IgD-negative memory B cell (primary cell): ENCODE measurements at regions not wholly inside any gene's neighbourhood (a gene's known extent, or its start where the extent isn't known, plus 50 kb on each side); places are given as distances from the start of the nearest gene placed in this dataset.

ENCODE experiments used
- H3K27ac Mint-ChIP-seq, 3 donors: one replicate each; pipeline ENCODE4 v1.8.0; 2020 to 2022; ENCODE audit warnings: mild to moderate bottlenecking in 3 of 3, mixed read lengths in 3 of 3, moderate library complexity in 1 of 3
- H3K27me3 Mint-ChIP-seq: one replicate; pipeline ENCODE4 v1.8.0; 2021; ENCODE audit warnings: mixed read lengths
- H3K36me3 Mint-ChIP-seq: one replicate; pipeline ENCODE4 v1.8.0; 2020; ENCODE audit warnings: mild to moderate bottlenecking, mixed read lengths
- H3K4me1 Mint-ChIP-seq, 3 donors: one replicate each; pipeline ENCODE4 v1.8.0; 2020 to 2022; ENCODE audit warnings: mixed read lengths in 3 of 3, mild to moderate bottlenecking in 1 of 3
- H3K4me3 Mint-ChIP-seq, 4 donors: one replicate each; pipeline ENCODE4 v1.8.0; 2020 to 2022; ENCODE audit warnings: mild to moderate bottlenecking in 4 of 4, mixed read lengths in 4 of 4, moderate library complexity in 3 of 4
- H3K9me3 Mint-ChIP-seq, 3 donors: one replicate each; pipeline ENCODE4 v1.8.0; 2020 to 2021; ENCODE audit warnings: mixed read lengths in 3 of 3, mild to moderate bottlenecking in 1 of 3

DNA sequence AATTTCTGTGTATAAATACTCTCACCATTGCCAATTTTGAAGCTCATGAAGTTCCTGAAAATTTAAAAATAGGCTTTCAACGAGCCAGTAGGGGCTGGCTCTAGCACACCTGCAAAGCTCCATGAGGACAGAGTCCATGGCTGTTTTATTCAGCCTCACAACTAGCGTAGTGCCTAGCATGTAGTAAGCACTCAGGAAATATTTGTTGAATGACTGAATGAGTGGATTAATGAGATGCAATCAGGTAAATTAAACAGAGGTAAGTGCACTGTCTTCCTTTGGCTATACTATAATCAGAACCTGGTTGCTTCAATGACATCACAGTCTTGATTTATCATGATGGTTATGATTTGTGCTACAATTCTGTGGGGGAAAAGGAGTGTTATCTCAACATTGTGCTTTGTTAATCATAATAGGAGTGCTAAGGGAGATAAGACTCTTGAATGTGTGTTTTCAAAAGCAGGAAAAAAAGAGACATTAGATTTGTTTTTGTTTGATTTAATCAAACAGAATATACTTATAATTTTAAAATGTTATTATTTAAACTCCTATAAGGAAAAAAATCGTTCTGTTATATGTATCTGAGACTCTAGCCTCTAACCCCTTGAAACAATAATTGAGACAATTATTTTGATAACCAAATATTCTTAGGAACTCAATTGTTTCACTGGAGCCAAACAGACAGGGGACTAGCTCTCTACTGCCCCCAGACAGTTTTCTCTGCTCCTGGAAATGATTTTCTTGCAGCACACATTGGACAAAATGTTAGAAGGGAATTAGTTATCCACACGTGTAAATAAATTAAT is 171.7 kb upstream of the ATP11B start:
- Mint-ChIP-seq H3K27me3 (peaks cover 10% of the 10 kb centered on the region), H3K9me3 (no peaks in the 10 kb centered on the region), H3K4me3 (no peak overlapping the region)

DNA sequence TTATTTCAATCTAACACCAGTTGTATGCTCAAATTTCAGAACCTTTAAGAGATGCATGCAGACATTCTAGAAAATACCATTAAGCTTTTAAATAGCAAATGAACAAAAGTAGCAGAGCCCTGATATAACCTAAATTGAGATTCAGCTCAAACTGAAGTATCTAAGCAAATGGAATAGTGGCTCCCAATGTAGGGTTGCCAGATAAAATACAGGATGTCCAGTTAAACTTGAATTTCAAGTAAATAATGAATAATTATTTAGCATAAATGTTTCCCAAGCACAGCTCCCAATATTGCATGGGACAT is 171.1 kb upstream of the ATP11B start:
- peaks cover 10% of the 10 kb centered on the region for H3K27me3 Mint-ChIP-seq
- no peak overlapping the region for H3K27ac Mint-ChIP-seq
- no peaks in the 10 kb centered on the region for H3K36me3 Mint-ChIP-seq
- no peaks in the 10 kb centered on the region for H3K9me3 Mint-ChIP-seq
- no peak overlapping the region for H3K4me3 Mint-ChIP-seq
- H3K4me1 Mint-ChIP-seq, result peaks cover 0 to 1% (median 0%) of the 10 kb centered on the region in 3 donors

More for the DNA sequence above, 171.7 kb upstream of the ATP11B start:
- H3K4me1 Mint-ChIP-seq, result peaks cover 0 to 1% (median 0%) of the 10 kb centered on the region in 3 donors
- no peak overlapping the region for H3K27ac Mint-ChIP-seq
- no peaks in the 10 kb centered on the region for H3K36me3 Mint-ChIP-seq

DNA sequence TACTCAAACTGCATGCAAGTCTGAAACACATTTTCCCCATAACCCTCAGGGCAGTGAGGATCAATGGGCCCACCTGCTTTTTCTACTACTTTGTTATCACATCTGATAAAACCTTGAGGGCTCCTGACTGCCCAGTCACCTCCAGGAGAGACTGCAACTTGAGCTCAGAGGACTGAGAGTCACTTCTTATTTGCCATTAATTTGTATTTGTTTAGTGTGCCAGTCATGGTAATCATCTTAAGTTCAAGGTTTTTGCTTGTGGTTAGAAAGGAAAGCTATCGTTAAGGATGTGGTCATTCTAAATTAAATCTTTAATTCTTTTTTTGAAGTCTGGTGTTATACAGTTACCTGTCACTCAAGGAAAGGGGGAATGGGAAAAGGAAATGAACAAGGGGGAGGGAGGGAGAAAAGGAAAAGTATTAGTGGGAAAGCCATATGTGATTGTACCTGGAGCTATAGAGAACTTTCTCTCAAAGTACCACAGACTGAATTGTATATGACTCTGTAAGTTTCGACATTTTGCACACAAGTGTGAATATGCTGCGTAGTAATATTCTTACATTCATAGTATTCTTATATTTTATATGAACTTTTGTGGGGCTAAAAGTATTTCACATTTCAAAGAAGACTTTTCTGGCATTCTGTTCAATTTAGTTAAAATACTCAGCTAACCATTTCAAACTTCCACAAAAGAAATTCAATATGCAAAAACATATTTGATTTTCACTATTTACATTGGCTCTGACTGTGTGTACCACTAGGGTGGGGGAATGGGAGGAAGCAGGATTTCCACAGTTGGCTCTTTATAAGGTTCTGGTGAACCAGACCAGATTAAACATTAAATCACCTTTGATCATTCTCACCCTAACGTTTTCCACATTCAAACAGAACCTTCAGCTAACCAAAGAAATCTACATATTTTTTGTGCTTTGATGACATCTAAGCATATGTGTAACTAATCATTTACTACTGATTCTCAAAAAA is 166.5 kb upstream of the ATP11B start:
- no peak overlapping the region for H3K4me3 Mint-ChIP-seq
- no peaks in the 10 kb centered on the region for H3K36me3 Mint-ChIP-seq
- H3K9me3 Mint-ChIP-seq, result peaks cover 0 to 2% (median 0%) of the 10 kb centered on the region in 3 donors
- H3K27ac Mint-ChIP-seq, result no peak overlapping the region
- peaks cover 0 to 1% (median 0%) of the 10 kb centered on the region in 3 donors for H3K4me1 Mint-ChIP-seq
- peaks cover 6% of the 10 kb centered on the region for H3K27me3 Mint-ChIP-seq

DNA sequence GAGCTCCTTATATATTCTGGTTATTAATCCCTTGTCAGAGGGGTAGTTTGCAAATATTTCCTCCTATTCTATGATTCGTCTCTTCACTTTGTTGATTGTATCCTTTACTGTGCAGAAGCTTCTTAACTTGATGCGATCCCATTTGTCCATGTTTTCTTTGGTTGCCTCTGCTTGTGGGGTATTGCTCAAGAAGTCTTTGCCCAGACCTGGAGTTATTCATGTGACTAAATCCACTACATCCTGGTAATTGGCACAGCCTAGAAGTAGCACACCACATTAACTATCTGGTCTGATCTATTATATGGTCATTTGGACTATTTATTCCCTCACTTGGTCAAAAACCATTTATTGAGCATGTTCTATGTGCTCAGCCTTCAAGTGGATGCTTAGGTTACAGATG is 164.8 kb upstream of the ATP11B start:
- Mint-ChIP-seq H3K4me3 (no peak overlapping the region), H3K9me3 (peaks cover 0 to 2% (median 0%) of the 10 kb centered on the region in 3 donors), H3K36me3 (no peaks in the 10 kb centered on the region)

DNA sequence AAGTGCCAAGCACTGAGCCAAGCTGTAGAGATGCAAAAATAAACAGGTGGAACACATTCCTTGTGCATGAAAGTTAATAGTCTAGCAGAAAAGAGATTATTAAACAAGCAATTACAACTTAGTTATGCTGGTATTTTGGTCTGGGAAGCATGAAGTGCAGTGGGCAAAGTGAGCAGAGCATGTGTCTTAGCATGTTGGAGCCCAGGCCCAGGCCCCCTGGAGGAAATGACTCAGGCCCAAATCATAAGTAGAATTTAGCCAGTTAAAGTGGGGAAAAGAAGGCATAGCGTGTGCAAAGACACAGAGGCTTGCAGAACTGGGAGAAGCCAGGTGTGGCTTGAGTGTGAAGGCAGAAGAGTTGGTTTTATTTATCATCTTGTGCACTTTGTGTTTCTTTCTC is 163.8 kb upstream of the ATP11B start:
- Mint-ChIP-seq H3K4me3 (no peak overlapping the region), H3K36me3 (no peaks in the 10 kb centered on the region), H3K9me3 (peaks cover 0 to 2% (median 0%) of the 10 kb centered on the region in 3 donors), H3K27me3 (peaks cover 7% of the 10 kb centered on the region), H3K4me1 (peaks cover 0 to 1% (median 0%) of the 10 kb centered on the region in 3 donors), H3K27ac (no peak overlapping the region)

More for the DNA sequence above, 164.8 kb upstream of the ATP11B start:
- peaks cover 0 to 1% (median 0%) of the 10 kb centered on the region in 3 donors for H3K4me1 Mint-ChIP-seq
- H3K27me3 Mint-ChIP-seq, result peaks cover 7% of the 10 kb centered on the region
- no peak overlapping the region for H3K27ac Mint-ChIP-seq

GRCh38 chr3:182631183-182632076 is 161.9 kb upstream of the ATP11B start:
- H3K36me3 Mint-ChIP-seq, result peaks cover 3% of the 10 kb centered on the region
- H3K4me1 Mint-ChIP-seq, result no peaks in the 10 kb centered on the region
- H3K27me3 Mint-ChIP-seq, result peaks cover 6% of the 10 kb centered on the region
- no peak overlapping the region for H3K27ac Mint-ChIP-seq
- no peak overlapping the region for H3K4me3 Mint-ChIP-seq
- peaks cover 0 to 2% (median 0%) of the 10 kb centered on the region in 3 donors for H3K9me3 Mint-ChIP-seq

DNA sequence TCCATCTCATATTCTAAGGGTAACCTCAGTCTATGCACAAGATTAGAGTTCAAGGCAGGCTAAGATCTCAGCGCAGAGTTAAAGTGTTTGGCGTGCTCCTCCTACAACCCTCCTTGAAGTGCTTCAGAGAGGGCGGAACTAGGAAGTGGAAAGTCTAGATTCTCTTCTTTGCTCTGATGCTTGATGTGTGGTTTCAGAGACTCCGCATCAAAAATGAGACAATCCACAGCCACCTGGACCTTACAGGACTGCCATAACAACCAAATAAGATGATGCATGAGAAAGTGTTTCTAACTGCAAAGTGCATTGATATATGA is 161.3 kb upstream of the ATP11B start:
- H3K9me3 Mint-ChIP-seq, result peaks cover 0 to 2% (median 0%) of the 10 kb centered on the region in 3 donors
- no peak overlapping the region for H3K27ac Mint-ChIP-seq
- H3K27me3 Mint-ChIP-seq, result peaks cover 6% of the 10 kb centered on the region
- H3K4me3 Mint-ChIP-seq, result no peak overlapping the region
- H3K36me3 Mint-ChIP-seq, result peaks cover 3% of the 10 kb centered on the region
- no peaks in the 10 kb centered on the region for H3K4me1 Mint-ChIP-seq

- Mint-ChIP-seq H3K4me1 (no peaks in the 10 kb centered on the region), H3K36me3 (peaks cover 3% of the 10 kb centered on the region), H3K9me3 (peaks cover 0 to 2% (median 0%) of the 10 kb centered on the region in 3 donors), H3K27ac (no peak overlapping the region), H3K27me3 (peaks cover 9% of the 10 kb centered on the region), H3K4me3 (no peak overlapping the region)
Measured at GRCh38 chr3:182633186-182633585, 160.1 kb upstream of the ATP11B start.

GRCh38 chr3:182636646-182637045 is 156.7 kb upstream of the ATP11B start:
- H3K4me3 Mint-ChIP-seq, result no peak overlapping the region
- no peak overlapping the region for H3K27ac Mint-ChIP-seq
- peaks cover 0 to 4% (median 3%) of the 10 kb centered on the region in 3 donors for H3K9me3 Mint-ChIP-seq
- no peaks in the 10 kb centered on the region for H3K4me1 Mint-ChIP-seq
- H3K27me3 Mint-ChIP-seq, result peaks cover 9% of the 10 kb centered on the region
- peaks cover 3% of the 10 kb centered on the region for H3K36me3 Mint-ChIP-seq

- no peaks in the 10 kb centered on the region for H3K4me1 Mint-ChIP-seq
- peaks cover 9% of the 10 kb centered on the region for H3K27me3 Mint-ChIP-seq
- peaks cover 0 to 4% (median 3%) of the 10 kb centered on the region in 3 donors for H3K9me3 Mint-ChIP-seq
- peaks cover 3% of the 10 kb centered on the region for H3K36me3 Mint-ChIP-seq
- H3K4me3 Mint-ChIP-seq, result no peak overlapping the region
- H3K27ac Mint-ChIP-seq, result no peak overlapping the region
Measured at GRCh38 chr3:182637350-182638110, 155.8 kb upstream of the ATP11B start.

DNA sequence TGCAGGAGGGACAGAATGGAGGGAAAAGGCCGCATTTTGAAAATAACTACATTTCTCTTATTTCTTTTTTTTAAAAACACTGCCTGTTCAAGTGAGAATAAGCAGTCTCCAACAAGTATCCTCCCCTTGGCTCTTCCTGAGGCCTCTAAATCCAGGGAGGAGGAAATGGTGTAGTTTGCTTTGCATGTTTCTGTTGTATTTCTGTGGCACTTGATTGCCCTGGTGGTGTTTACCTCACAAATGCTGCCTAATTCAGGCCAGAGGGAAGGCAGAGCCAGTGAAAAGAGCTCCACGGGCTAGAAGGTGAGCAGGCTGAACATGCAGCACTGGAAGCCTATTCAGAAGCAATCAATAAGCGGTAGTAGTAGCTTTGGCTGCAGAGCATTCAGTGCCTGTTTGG is 149.3 kb upstream of the ATP11B start:
- Mint-ChIP-seq H3K36me3 (no peaks in the 10 kb centered on the region), H3K27ac (no peak overlapping the region), H3K4me3 (no peak overlapping the region)

DNA sequence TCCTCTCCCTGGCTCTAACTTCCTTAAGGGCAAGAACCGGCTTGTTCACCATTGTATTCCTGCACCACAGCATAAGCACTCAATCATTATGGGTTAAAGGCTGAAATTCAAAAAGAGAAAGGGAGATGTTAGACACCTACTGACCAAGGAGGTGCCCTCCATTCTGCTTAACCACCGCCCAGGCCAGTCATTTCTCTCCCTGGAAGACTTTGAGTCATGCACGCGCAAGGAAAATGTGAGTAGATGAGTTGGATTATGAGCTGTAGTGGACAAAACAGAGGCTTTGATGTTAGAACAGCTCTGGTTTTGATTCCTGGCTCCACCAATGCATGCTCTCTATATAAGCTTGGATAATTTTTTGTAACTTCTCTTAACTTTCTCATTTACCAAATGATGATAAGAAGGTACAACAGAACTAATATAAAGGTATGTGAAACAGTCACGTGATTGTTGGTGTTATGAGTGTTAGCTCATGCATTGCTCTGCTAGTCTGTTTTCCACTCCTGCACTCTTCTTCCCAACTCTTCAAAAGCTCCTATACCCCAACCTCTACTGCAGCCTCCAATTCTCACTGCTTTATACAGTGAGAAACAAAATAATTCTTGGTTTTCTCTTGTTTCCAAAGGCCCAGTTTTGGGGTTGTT is 148.4 kb upstream of the ATP11B start:
- Mint-ChIP-seq H3K4me3 (no peak overlapping the region), H3K27me3 (peaks cover 6% of the 10 kb centered on the region), H3K4me1 (no peaks in the 10 kb centered on the region), H3K27ac (no peak overlapping the region), H3K36me3 (no peaks in the 10 kb centered on the region), H3K9me3 (peaks cover 0 to 4% (median 3%) of the 10 kb centered on the region in 3 donors)

More for the DNA sequence above, 149.3 kb upstream of the ATP11B start:
- no peaks in the 10 kb centered on the region for H3K4me1 Mint-ChIP-seq
- H3K27me3 Mint-ChIP-seq, result peaks cover 6% of the 10 kb centered on the region
- peaks cover 0 to 4% (median 3%) of the 10 kb centered on the region in 3 donors for H3K9me3 Mint-ChIP-seq

- peaks cover 1% of the 10 kb centered on the region for H3K27me3 Mint-ChIP-seq
- no peaks in the 10 kb centered on the region for H3K4me1 Mint-ChIP-seq
- no peaks in the 10 kb centered on the region for H3K36me3 Mint-ChIP-seq
- H3K9me3 Mint-ChIP-seq, result peaks cover 0 to 5% (median 0%) of the 10 kb centered on the region in 3 donors
- no peak overlapping the region for H3K27ac Mint-ChIP-seq
- H3K4me3 Mint-ChIP-seq, result no peak overlapping the region
Measured at GRCh38 chr3:182650568-182651128, 142.7 kb upstream of the ATP11B start.
